VCaP (cell line): ENCODE measurements at regions not wholly inside any gene's neighbourhood (a gene's known extent, or its start where the extent isn't known, plus 50 kb on each side); places are given as distances from the start of the nearest gene placed in this dataset.

Experiments used
- H3K27ac ChIP-seq: fragments of 450-650 bp; 2 replicates; pipeline ENCODE4 v1.5.1; 2017
- TF ChIP-seq, protein P1 (sequence below): fragments of 450-650 bp; conservative IDR thresholded peaks from 2 replicates; pipeline ENCODE4 v1.5.1; 2017; ENCODE audit warnings: mild to moderate bottlenecking, moderate library complexity

DNA sequence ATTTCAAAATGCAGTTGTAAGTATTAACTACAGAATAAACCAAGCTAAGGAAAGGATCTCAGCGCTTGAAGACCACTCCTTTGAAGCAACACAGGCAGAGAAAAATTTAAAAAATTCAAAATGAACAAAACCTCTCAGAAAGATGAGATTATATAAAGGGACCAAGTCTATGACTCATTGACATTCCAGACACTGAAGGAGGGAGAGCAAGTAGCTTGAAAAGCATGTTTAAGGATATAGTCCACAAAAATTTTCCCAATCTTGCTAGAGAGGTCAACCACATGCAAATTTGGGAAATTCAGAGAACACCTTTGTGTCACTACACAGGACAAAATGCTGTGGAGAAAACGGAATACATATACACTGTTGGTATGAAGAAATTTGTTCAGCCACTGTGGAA is 112.6 kb upstream of the MC4R start:
- TF ChIP-seq, protein P1, sequence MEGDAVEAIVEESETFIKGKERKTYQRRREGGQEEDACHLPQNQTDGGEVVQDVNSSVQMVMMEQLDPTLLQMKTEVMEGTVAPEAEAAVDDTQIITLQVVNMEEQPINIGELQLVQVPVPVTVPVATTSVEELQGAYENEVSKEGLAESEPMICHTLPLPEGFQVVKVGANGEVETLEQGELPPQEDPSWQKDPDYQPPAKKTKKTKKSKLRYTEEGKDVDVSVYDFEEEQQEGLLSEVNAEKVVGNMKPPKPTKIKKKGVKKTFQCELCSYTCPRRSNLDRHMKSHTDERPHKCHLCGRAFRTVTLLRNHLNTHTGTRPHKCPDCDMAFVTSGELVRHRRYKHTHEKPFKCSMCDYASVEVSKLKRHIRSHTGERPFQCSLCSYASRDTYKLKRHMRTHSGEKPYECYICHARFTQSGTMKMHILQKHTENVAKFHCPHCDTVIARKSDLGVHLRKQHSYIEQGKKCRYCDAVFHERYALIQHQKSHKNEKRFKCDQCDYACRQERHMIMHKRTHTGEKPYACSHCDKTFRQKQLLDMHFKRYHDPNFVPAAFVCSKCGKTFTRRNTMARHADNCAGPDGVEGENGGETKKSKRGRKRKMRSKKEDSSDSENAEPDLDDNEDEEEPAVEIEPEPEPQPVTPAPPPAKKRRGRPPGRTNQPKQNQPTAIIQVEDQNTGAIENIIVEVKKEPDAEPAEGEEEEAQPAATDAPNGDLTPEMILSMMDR, result no peak
- H3K27ac ChIP-seq, result no peak overlapping the region

DNA sequence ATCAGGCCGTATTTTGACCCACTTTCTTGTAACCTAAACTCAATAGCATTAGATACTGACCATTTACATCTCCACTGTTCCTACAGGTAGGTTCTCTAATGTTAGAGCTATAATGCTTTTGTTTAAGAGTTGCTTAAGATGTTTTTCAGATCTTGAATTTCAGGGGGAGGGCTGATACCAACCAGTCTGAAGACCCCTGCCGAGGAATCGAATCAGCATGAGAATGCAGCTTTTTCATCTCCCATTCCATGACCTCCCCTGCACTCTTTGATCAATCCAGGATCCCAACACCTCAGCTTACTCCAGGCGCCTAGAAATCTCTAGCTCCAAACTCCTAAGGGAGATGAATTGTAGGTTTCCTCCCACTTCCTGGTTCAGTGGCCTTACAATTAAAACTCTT is 120.5 kb upstream of the MC4R start:
- TF ChIP-seq, protein P1, result no peak
- no peak overlapping the region for H3K27ac ChIP-seq

- no peak overlapping the region for H3K27ac ChIP-seq
- TF ChIP-seq, protein P1, result no peak
These were observed 127.1 kb upstream of the MC4R start for GRCh38 chr18:60499675-60500074.

- TF ChIP-seq, protein P1, result no peak
- no peak overlapping the region for H3K27ac ChIP-seq
These were observed 128.4 kb upstream of the MC4R start for GRCh38 chr18:60500960-60501359.

GRCh38 chr18:60502591-60502990 is 130.0 kb upstream of the MC4R start:
- no peak overlapping the region for H3K27ac ChIP-seq
- TF ChIP-seq, protein P1, result no peak

DNA sequence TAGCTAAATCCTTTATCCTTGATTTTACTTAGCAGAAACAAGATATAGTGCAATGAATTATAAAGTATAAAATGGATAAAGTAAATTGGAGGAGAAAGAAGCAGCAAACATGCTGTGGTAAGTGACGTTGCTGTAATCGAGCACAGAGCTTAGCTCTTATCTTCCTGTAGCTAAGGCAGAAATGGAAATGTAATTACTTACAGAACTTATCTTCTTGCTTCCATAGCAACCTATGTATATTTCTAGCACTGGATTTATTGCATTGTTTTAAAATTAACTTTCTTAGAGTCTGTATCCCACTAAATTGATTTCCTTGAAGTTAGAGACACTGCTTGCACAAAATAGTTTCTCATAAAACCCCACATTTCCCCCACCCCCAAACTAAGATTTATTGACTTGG is 130.6 kb upstream of the MC4R start:
- H3K27ac ChIP-seq, result no peak overlapping the region
- TF ChIP-seq, protein P1, result no peak

- TF ChIP-seq, protein P1, result no peak
- no peak overlapping the region for H3K27ac ChIP-seq
These were observed 133.6 kb upstream of the MC4R start for GRCh38 chr18:60506190-60506589.

DNA sequence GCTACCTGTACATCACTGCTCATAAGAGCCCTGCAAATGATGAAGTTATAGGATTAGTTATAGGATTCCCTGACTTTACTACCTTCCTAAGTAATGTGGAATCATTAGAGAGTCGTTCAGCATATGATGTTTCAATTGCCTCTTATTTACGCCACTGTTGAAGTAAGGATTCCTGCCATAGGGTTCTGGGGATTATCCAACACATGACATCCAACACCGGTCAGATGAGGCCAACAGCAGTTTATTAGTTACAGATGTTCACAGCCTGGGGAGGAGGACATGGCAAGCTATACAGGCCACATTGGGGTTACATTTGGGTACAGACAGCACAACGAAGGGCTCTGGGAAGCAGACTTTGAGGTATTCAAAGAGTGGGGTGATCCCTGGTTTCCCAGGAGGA is 134.1 kb upstream of the MC4R start:
- TF ChIP-seq, protein P1, result no peak
- no peak overlapping the region for H3K27ac ChIP-seq
